Activated CD4-positive, alpha-beta T cell treated with anti-CD3 and anti-CD28 coated beads, Interleukin-2, amount 50 U/mL, for 24 hours (primary cell): ENCODE measurements at regions not wholly inside any gene's neighbourhood (a gene's known extent, or its start where the extent isn't known, plus 50 kb on each side); places are given as distances from the start of the nearest gene placed in this dataset.
"Not testable (repeated sequence)": the region's sequence is repeated elsewhere in the genome, so short reads cannot be mapped to it uniquely, and the experiment has no call there.

Experiments used
- DNase-seq, 2 donors: peaks; one replicate each; pipeline ENCODE4 v3.0.0-alpha.2; 2020; ENCODE audit warnings: low read depth in 1 of 2, low spot score in 1 of 2

- DNase-seq = not testable (repeated sequence)
Measured at GRCh38 chr21:14009238-14009981, 201.3 kb downstream of the LIPI start.

DNA sequence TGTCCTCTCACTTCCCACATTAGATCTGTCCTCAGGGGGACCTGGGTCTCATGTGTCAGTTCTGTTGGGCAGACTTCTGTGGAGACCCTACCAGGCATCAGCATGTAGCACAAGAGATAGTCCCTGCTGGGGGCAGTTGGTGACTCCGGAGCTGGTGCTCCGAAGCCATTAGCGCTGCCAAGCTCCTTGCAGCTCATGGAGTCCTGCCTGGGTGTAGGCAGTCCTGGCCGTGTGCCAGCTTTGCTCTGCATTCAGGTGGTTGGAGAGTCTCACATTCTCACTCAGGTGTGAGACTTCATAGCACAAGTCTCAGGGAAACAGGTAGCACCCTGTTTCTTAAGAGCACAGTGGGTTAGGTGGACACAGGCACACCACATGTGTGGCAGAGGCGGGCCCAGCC lies 202.3 kb downstream of the LIPI start:
- DNase-seq = not testable (repeated sequence)

GRCh38 chr21:14008006-14008405 lies 202.7 kb downstream of the LIPI start:
- not testable (repeated sequence) for DNase-seq

GRCh38 chr21:14006144-14006543 lies 204.6 kb downstream of the LIPI start:
- not testable (repeated sequence) for DNase-seq

DNA sequence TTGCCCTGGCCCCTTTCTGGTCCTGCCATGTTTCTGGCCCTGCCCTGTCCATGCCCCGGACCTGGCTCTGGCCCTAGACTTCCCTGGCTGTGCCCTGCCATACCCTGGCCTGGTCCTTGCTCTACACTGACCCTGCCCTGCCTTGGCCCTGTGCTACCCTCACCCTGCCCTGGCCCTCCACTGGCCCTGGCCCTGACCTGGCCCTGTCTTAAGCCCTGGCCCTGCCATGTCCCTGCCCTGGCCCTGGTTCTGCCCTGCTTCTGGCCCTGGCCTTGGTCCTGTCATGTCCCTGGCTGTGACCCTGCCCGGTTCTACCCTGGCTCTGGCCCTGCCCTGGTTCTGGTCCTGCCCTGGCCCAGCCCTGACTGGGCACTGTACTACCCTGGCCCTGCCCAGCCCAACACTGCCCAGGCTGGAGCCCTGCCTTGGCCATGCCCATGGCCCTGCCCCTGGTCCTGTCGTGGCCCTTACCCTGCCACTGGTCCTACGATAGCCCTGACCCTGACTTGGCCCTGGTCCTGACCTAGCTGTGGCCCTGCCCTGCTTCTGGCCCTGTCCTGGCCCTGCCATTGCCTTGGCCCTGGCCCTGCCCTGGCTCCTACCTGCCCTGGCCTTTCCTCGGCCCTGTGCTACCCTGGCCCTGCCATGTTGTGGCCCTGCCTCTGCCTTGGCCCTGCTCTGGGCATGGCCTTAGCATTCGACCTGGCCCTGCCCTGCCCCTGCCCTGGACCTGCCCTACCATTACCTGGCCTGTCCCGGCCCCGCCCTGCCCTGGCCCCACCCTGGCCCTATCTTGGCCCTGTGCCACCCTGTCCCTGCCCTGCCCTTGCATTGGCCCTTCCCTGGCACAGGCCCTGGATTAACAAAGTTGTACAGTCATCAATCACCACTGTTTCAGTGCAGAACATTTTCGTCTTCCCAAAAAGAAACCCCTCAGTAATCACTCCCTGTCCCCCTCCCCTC lies 223.5 kb downstream of the LIPI start:
- not testable (repeated sequence) for DNase-seq

DNA sequence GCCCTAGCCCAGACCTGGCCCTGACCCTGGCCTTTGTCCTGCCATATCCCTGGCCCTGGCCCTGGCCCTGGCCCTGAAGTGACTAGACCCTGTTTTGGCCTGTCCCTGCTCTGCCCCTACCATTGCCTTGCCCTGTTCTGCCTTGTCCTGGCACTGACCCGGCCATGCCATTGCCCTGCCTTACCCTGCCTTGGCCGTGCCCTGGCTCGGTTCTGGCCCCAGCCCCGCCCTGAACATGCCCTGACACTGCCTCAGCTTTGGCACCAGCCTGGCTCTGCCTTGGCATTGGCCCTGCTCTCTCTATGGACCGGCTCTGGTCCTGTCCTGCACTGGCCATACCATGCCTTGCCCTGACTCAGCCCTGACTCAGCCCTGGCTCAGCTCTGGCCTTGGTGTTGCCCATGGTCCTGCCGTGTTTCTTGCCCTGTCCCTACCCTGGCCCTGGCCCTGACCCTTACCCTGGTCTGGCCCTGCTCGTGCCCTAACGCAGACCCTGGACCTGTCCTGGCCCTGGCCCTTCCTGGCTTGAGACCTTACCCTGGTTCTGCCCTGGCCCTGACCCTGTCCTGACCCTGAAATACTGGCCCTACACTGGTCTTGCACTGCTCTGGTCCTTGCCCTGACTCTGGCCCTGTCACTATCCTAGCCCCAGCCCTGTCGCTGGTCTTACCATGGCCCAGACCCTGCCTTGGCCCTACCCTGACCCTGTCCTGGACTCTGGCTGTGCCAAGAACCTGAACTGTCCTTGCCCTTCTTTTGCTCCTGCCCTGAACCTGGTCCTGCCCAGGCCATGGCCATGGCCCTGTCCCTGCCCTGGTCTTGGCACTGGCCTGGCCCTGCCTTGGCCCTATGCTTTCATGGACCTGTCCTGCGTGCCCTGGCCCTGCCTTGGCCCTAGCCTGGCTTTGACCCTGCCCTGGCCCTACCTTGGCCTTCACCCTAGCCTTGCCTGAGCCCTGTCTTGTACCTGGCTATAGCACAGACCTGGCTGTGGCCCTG lies 224.6 kb downstream of the LIPI start:
- DNase-seq = not testable (repeated sequence)

GRCh38 chr21:13985137-13985864 lies 225.5 kb downstream of the LIPI start:
- DNase-seq = not testable (repeated sequence)

DNA sequence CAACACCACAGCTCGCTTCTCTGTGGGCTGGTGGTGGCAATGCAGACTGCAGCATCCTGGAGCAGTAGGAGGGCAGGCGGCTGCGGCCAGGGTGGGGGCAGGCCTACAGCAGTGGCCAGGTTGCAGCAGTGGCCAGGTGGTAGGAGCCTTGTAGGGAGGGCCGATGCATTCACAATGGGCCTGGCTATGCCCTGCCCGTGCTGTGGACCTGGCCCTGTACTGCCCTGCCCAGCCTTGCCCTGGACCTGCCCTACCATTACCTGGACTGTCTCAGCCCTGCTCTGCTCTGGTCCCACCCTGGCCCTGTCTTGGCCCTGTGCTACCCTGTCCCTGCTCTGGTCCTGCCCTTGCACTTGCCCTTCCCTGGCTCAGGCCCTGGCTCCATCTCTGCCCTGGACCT lies 226.0 kb downstream of the LIPI start:
- not testable (repeated sequence) for DNase-seq

- DNase-seq = not testable (repeated sequence)
Measured at GRCh38 chr21:13981176-13982087, 229.3 kb downstream of the LIPI start.

DNA sequence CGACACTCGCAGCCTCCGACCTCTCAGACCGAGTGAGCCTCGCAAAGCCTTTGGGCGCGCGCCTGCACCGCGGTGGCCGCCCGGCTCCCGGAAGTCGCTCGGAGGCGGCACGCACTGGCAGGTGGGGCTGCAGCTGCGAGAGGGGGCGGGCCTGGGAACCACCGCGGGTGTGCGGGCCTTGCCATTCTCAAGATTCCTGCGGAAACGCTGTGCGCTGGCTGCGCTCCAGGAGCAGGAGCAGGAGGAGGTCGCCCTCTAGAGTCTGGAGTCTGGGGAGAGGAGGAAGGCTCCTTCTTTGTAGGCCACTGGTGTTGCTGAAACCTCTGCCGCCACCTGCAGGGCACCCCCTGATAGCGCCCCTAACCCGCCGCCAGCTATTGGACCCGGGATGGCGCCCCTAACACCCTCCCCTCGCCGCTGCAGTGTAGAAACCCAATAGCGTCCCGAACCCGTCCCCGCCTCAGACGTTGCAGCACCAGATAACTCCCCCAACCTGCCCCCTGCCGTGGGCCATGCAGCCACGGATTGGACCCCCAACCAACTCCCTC lies 230.6 kb downstream of the LIPI start:
- peak in 1 of 2 donors; percentile 39 for DNase-seq

- DNase-seq = not testable (repeated sequence)
Measured at GRCh38 chr21:13979608-13980007, 231.1 kb downstream of the LIPI start.

- DNase-seq = not testable (repeated sequence)
Measured at GRCh38 chr21:13974582-13974981, 236.2 kb downstream of the LIPI start.

GRCh38 chr21:13969853-13970252 lies 240.9 kb downstream of the LIPI start:
- not testable (repeated sequence) for DNase-seq

DNA sequence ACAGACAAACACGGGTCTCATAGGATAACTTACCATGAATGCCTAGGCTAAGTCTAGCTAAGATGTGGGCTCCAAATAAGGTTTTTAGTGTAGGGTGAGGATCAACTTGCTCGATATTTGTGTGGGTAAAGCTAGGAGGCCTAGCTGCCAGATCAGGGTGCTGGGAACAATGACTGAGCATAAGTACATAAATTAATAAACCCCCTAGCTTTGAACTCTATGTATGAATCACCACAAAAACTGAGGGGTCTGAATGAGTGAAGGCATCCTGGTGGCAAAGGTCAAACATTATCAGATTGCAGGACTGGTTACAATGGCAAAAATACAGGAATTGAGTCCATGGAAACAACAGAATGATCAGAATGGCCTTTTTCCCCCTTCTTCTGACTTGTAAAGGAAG lies 241.8 kb downstream of the LIPI start:
- not testable (repeated sequence) for DNase-seq

- not testable (repeated sequence) for DNase-seq
Measured at GRCh38 chr21:13963259-13963658, 247.5 kb downstream of the LIPI start.

- DNase-seq = no peak
Measured at GRCh38 chr21:13937236-13937635, 273.5 kb downstream of the LIPI start.

- not testable (repeated sequence) for DNase-seq
Measured at GRCh38 chr21:13936033-13936937, 274.5 kb downstream of the LIPI start.
